ENCODE measurements at regions not wholly inside any gene's neighbourhood (a gene's known extent, or its start where the extent isn't known, plus 50 kb on each side); places are given as distances from the start of the nearest gene placed in this dataset.

DNA sequence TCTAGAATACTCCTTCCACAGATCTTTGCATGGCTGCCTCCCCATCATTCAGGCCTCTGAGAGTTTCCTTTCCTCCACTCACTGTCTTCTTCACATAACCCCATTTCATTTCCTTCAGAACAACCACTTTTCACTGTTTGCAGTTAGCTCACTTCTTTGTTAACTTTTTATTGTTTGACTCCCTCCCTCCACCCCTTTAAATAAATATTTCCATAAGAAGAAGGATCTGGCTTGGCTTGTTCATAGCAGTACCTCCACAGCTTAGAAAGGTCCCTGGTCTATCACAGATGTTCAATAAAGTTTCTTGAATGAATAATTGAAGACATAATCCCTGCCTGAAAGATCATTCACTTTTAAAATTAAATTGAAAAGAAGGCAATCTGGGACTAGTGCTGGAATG, 661.6 kb downstream of the ACTL7B start:
- TF ChIP-seq, protein P1, sequence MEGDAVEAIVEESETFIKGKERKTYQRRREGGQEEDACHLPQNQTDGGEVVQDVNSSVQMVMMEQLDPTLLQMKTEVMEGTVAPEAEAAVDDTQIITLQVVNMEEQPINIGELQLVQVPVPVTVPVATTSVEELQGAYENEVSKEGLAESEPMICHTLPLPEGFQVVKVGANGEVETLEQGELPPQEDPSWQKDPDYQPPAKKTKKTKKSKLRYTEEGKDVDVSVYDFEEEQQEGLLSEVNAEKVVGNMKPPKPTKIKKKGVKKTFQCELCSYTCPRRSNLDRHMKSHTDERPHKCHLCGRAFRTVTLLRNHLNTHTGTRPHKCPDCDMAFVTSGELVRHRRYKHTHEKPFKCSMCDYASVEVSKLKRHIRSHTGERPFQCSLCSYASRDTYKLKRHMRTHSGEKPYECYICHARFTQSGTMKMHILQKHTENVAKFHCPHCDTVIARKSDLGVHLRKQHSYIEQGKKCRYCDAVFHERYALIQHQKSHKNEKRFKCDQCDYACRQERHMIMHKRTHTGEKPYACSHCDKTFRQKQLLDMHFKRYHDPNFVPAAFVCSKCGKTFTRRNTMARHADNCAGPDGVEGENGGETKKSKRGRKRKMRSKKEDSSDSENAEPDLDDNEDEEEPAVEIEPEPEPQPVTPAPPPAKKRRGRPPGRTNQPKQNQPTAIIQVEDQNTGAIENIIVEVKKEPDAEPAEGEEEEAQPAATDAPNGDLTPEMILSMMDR (conservative IDR thresholded peaks at IDR 0.05; ENCODE audit: low read depth, low read length) = no peak
- TF ChIP-seq, protein P2, sequence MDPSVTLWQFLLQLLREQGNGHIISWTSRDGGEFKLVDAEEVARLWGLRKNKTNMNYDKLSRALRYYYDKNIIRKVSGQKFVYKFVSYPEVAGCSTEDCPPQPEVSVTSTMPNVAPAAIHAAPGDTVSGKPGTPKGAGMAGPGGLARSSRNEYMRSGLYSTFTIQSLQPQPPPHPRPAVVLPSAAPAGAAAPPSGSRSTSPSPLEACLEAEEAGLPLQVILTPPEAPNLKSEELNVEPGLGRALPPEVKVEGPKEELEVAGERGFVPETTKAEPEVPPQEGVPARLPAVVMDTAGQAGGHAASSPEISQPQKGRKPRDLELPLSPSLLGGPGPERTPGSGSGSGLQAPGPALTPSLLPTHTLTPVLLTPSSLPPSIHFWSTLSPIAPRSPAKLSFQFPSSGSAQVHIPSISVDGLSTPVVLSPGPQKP (IDR thresholded peaks at IDR 0.05; ENCODE audit: borderline replicate concordance, low read depth, low read length) = no peak
- TF ChIP-seq RCOR1 (IDR thresholded peaks at IDR 0.05; ENCODE audit: insufficient replicate concordance, low read length) (no peak), SMC3 (IDR thresholded peaks at IDR 0.05; ENCODE audit: low read depth, low read length) (no peak), RAD21 (IDR thresholded peaks at IDR 0.05; ENCODE audit: low read length) (no peak), MXI1 (IDR thresholded peaks at IDR 0.05; ENCODE audit: borderline replicate concordance, low read depth, low read length) (no peak), CEBPB (IDR thresholded peaks at IDR 0.05; ENCODE audit: low read depth, low read length) (no peak), MAFK (IDR thresholded peaks at IDR 0.05; ENCODE audit: low read depth, low read length) (no peak)
- in situ Hi-C loops (cut with MboI; ENCODE audit: low sequenced_read_pairs) (no loop called here), intact Hi-C loops (cut with micrococcal nuclease) (no loop called here)

More for the DNA sequence above, 661.6 kb downstream of the ACTL7B start:
- Histone ChIP-seq H3K56ac (ENCODE audit: extremely low read depth, insufficient read depth, low read length) (no peak overlapping the region), H3K79me1 (ENCODE audit: low read depth in 1 of 2, low read length in 2 of 2) (no peaks in the 10 kb centered on the region), H4K91ac (ENCODE audit: insufficient read depth, low read depth, low read length) (no peak overlapping the region), H3K4me2 (ENCODE audit: low read depth, low read length) (no peak overlapping the region), H3K36me3 (ENCODE audit: control insufficient read depth, insufficient read depth, low read length) (no peaks in the 10 kb centered on the region), H3K4me3 (ENCODE audit: insufficient read depth, low read depth, low read length) (no peak overlapping the region), H3K9me1 (ENCODE audit: insufficient read depth, low read length) (no peaks in the 10 kb centered on the region), H3K9ac (ENCODE audit: low read depth, low read length) (no peak overlapping the region), H2BK5ac (ENCODE audit: low read depth, low read length, poor library complexity, severe bottlenecking) (no peak overlapping the region), H3K23ac (ENCODE audit: low read depth, low read length) (no peak overlapping the region), H2AFZ (replicated peaks; ENCODE audit: low read length, poor library complexity) (no peak overlapping the region), H3K4me1 (ENCODE audit: control insufficient read depth, insufficient read depth, low read length) (peaks cover 6% of the 10 kb centered on the region; the same call in 1 of the 2 replicates), H3K18ac (ENCODE audit: low read depth, low read length) (peak overlapping the region; percentile 36; the same call in 1 of the 2 replicates), H4K8ac (ENCODE audit: low read depth in 2 of 2, low read length in 2 of 2) (no peak overlapping the region), H3K27me3 (ENCODE audit: control insufficient read depth, insufficient read depth, low read length) (no peaks in the 10 kb centered on the region; the same call in 1 of the 2 replicates), H2BK15ac (ENCODE audit: low read depth, low read length) (no peak overlapping the region), H4K20me1 (ENCODE audit: insufficient read depth, low read length) (no peaks in the 10 kb centered on the region), H3K9me3 (ENCODE audit: control insufficient read depth, insufficient read depth, low read length) (no peaks in the 10 kb centered on the region; the same call in 1 of the 2 replicates), H4K5ac (ENCODE audit: low read depth, low read length) (peak overlapping the region; percentile 80; the same call in 1 of the 2 replicates), H2AK5ac (ENCODE audit: low read depth, low read length) (no peak overlapping the region), H2AK9ac (replicated peaks; ENCODE audit: low read depth, low read length, poor library complexity) (no peak overlapping the region), H3K27ac (ENCODE audit: insufficient read depth, low read length) (no peak overlapping the region), H2BK20ac (ENCODE audit: low read depth, low read length) (no peak overlapping the region), H2BK120ac (ENCODE audit: low read depth, low read length) (no peak overlapping the region), H3K14ac (replicated peaks; ENCODE audit: low read depth, low read length) (no peak overlapping the region), H3K4ac (ENCODE audit: low read depth, low read length) (no peak overlapping the region)
- DNase-seq = no peak
- BruUV-seq (replicated peaks) = no TSS peak
- ChIA-PET CTCF (no interaction called here), POLR2A (ENCODE audit: unreplicated experiment) (interaction anchor here (0.5 kb wide), 1 partner anchor 15 kb away, joined by 3 read pairs; no protein-coding TSS in a partner anchor)
- dilution Hi-C loops (cut with HindIII; ENCODE audit: low sequenced_read_pairs, unreplicated experiment) = no loop called here
- no peak for ATAC-seq (ENCODE audit: low read depth)
